ENCODE measurements at regions not wholly inside any gene's neighbourhood (a gene's known extent, or its start where the extent isn't known, plus 50 kb on each side); places are given as distances from the start of the nearest gene placed in this dataset.

- DNase-seq: no peak
- Mint-ChIP-seq H3K36me3 (ENCODE audit: low read depth) (no peaks in the 10 kb centered on the region), H3K27ac (no peak overlapping the region), H3K4me1 (ENCODE audit: low read depth) (no peaks in the 10 kb centered on the region), H3K9me3 (no peaks in the 10 kb centered on the region), H3K4me3 (no peak overlapping the region), H3K27me3 (no peaks in the 10 kb centered on the region)
- no peak for ATAC-seq
- intact Hi-C loops (cut with micrococcal nuclease): no loop called here
- ChIA-PET POLR2A (no interaction called here), CTCF (no interaction called here)
- no peak for TF ChIP-seq CTCF (IDR thresholded peaks at IDR 0.05)
Observed at GRCh38 chrX:55167124-55167803, 52.9 kb upstream of the PAGE5 start.

- ChIA-PET CTCF (no interaction called here), POLR2A (no interaction called here)
- no peak for TF ChIP-seq CTCF (IDR thresholded peaks at IDR 0.05)
- no peak for DNase-seq
- Mint-ChIP-seq H3K27ac (no peak overlapping the region), H3K27me3 (no peaks in the 10 kb centered on the region), H3K9me3 (no peaks in the 10 kb centered on the region), H3K4me1 (ENCODE audit: low read depth) (no peaks in the 10 kb centered on the region), H3K4me3 (no peak overlapping the region), H3K36me3 (ENCODE audit: low read depth) (no peaks in the 10 kb centered on the region)
- no peak for ATAC-seq
- intact Hi-C loops (cut with micrococcal nuclease): no loop called here
Observed at GRCh38 chrX:55167901-55168300, 52.2 kb upstream of the PAGE5 start.

GRCh38 chrX:55169782-55170181 is 50.4 kb upstream of the PAGE5 start:
- intact Hi-C loops (cut with micrococcal nuclease): no loop called here
- no peaks in the 10 kb centered on the region for H3K4me1 Mint-ChIP-seq (ENCODE audit: low read depth)

More at GRCh38 chrX:55169782-55170181, 50.4 kb upstream of the PAGE5 start:
- Mint-ChIP-seq H3K27ac (no peak overlapping the region), H3K27me3 (no peaks in the 10 kb centered on the region), H3K4me3 (no peak overlapping the region), H3K9me3 (no peaks in the 10 kb centered on the region), H3K36me3 (ENCODE audit: low read depth) (no peaks in the 10 kb centered on the region)
- ChIA-PET CTCF (no interaction called here), POLR2A (no interaction called here)
- DNase-seq (no peak), ATAC-seq (no peak)
- TF ChIP-seq CTCF (IDR thresholded peaks at IDR 0.05): no peak

Data from activated CD8-positive, alpha-beta T cell treated with anti-CD3 and anti-CD28 coated beads for 36 hours (primary cell).